ENCODE measurements at regions not wholly inside any gene's neighbourhood (a gene's known extent, or its start where the extent isn't known, plus 50 kb on each side); places are given as distances from the start of the nearest gene placed in this dataset.

DNA sequence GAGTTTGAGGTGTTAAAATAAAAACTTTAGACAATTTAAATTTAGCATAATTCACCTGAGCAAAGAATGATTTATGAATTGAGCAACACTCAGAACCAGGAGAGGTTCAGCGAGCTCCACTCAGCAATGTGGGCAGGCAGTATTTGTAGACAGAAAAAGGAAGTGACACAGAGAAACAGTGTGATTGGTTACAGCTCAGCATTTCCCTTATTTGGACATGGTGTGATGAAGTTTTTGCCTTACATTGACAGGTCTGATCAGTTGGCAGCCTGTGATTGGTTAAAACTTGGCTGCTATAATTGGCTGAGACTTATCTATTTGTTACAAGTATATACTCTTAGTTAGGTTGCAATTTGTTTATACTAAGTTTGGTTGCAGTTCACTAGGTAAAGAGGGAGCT lies 621.2 kb upstream of the PRMT6 start:
- TF ChIP-seq CTCF (IDR thresholded peaks at IDR 0.05), result no peak
- no peak for TF ChIP-seq EZH2 (IDR thresholded peaks at IDR 0.05; ENCODE audit: borderline replicate concordance, insufficient read depth, low read depth, low read length, poor library complexity, severe bottlenecking)
